Activated CD4-positive, alpha-beta memory T cell treated with anti-CD3 and anti-CD28 coated beads for 36 hours (primary cell): ENCODE measurements at regions not wholly inside any gene's neighbourhood (a gene's known extent, or its start where the extent isn't known, plus 50 kb on each side); places are given as distances from the start of the nearest gene placed in this dataset.

Source experiments
- CTCF ChIA-PET: fragments of 350-600 bp; sonication (Branson Sonifier 250); formaldehyde crosslinking; loops from one replicate; lab custom pipeline; 2021; ENCODE audit warnings: antibody characterized with exemption, inconsistent platforms; lab: Charles Lee
- POLR2A ChIA-PET: fragments of 350-600 bp; sonication (Branson Sonifier 250); formaldehyde crosslinking; loops from one replicate; lab custom pipeline; 2021; ENCODE audit warnings: antibody characterized with exemption; lab: Charles Lee
- DNase-seq: peaks from one replicate; pipeline ENCODE4 v3.0.0-alpha.2; 2020
- H3K27ac Mint-ChIP-seq: one replicate; pipeline ENCODE4 v1.8.0; 2021; ENCODE audit warnings: mixed read lengths
- H3K27me3 Mint-ChIP-seq: one replicate; pipeline ENCODE4 v1.8.0; 2021; ENCODE audit warnings: mixed read lengths
- H3K36me3 Mint-ChIP-seq: one replicate; pipeline ENCODE4 v1.8.0; 2021; ENCODE audit warnings: mixed read lengths
- H3K4me1 Mint-ChIP-seq: one replicate; pipeline ENCODE4 v1.8.0; 2021; ENCODE audit warnings: low read depth, mixed read lengths
- H3K4me3 Mint-ChIP-seq: one replicate; pipeline ENCODE4 v1.8.0; 2021; ENCODE audit warnings: mild to moderate bottlenecking, mixed read lengths
- H3K9me3 Mint-ChIP-seq: one replicate; pipeline ENCODE4 v1.8.0; 2021; ENCODE audit warnings: mixed read lengths
- intact Hi-C: fragments of 100-400 bp; cut with micrococcal nuclease; formaldehyde crosslinking; loops from one replicate; pipeline ENCODE4 v1.15.1; 2023

GRCh38 chr12:22794017-22794416, 169.0 kb downstream of the ETNK1 start:
- peaks cover 8% of the 10 kb centered on the region for H3K27me3 Mint-ChIP-seq
- H3K4me3 Mint-ChIP-seq, result no peak overlapping the region
- H3K27ac Mint-ChIP-seq, result no peak overlapping the region
- H3K36me3 Mint-ChIP-seq, result no peaks in the 10 kb centered on the region
- CTCF ChIA-PET, result no interaction called here
- intact Hi-C loops, result no loop called here
- no peaks in the 10 kb centered on the region for H3K9me3 Mint-ChIP-seq
- H3K4me1 Mint-ChIP-seq, result no peaks in the 10 kb centered on the region
- POLR2A ChIA-PET, result no interaction called here
- DNase-seq, result no peak

GRCh38 chr12:22796941-22797630, 172.1 kb downstream of the ETNK1 start:
- peaks cover 5% of the 10 kb centered on the region for H3K27me3 Mint-ChIP-seq
- intact Hi-C loops, result no loop called here
- no peaks in the 10 kb centered on the region for H3K4me1 Mint-ChIP-seq
- no peak for DNase-seq
- no peaks in the 10 kb centered on the region for H3K9me3 Mint-ChIP-seq
- no peak overlapping the region for H3K4me3 Mint-ChIP-seq
- POLR2A ChIA-PET, result no interaction called here
- no peak overlapping the region for H3K27ac Mint-ChIP-seq
- no peaks in the 10 kb centered on the region for H3K36me3 Mint-ChIP-seq
- CTCF ChIA-PET, result no interaction called here

GRCh38 chr12:22797701-22798100, 172.7 kb downstream of the ETNK1 start:
- CTCF ChIA-PET, result no interaction called here
- intact Hi-C loops, result no loop called here
- no peak overlapping the region for H3K4me3 Mint-ChIP-seq

GRCh38 chr12:22798116-22798515, 173.1 kb downstream of the ETNK1 start:
- H3K36me3 Mint-ChIP-seq, result no peaks in the 10 kb centered on the region
- CTCF ChIA-PET, result no interaction called here
- H3K27me3 Mint-ChIP-seq, result no peaks in the 10 kb centered on the region
- H3K9me3 Mint-ChIP-seq, result no peaks in the 10 kb centered on the region
- DNase-seq, result no peak
- intact Hi-C loops, result no loop called here
- no peak overlapping the region for H3K4me3 Mint-ChIP-seq
- H3K4me1 Mint-ChIP-seq, result no peaks in the 10 kb centered on the region
- POLR2A ChIA-PET, result no interaction called here
- no peak overlapping the region for H3K27ac Mint-ChIP-seq

More at GRCh38 chr12:22797701-22798100, 172.7 kb downstream of the ETNK1 start:
- H3K27me3 Mint-ChIP-seq, result peaks cover under 1% of the 10 kb centered on the region
- no peak overlapping the region for H3K27ac Mint-ChIP-seq
- no peaks in the 10 kb centered on the region for H3K9me3 Mint-ChIP-seq
- H3K36me3 Mint-ChIP-seq, result no peaks in the 10 kb centered on the region
- DNase-seq, result no peak
- POLR2A ChIA-PET, result no interaction called here
- H3K4me1 Mint-ChIP-seq, result no peaks in the 10 kb centered on the region

- CTCF ChIA-PET, result no interaction called here
- H3K4me1 Mint-ChIP-seq, result no peaks in the 10 kb centered on the region
- DNase-seq, result no peak
- H3K27ac Mint-ChIP-seq, result no peak overlapping the region
- intact Hi-C loops, result no loop called here
- H3K36me3 Mint-ChIP-seq, result no peaks in the 10 kb centered on the region
- H3K27me3 Mint-ChIP-seq, result no peaks in the 10 kb centered on the region
- H3K4me3 Mint-ChIP-seq, result no peak overlapping the region
- no peaks in the 10 kb centered on the region for H3K9me3 Mint-ChIP-seq
- POLR2A ChIA-PET, result no interaction called here
Measured at GRCh38 chr12:22799503-22799902, 174.5 kb downstream of the ETNK1 start.

GRCh38 chr12:22800332-22800731, 175.4 kb downstream of the ETNK1 start:
- Mint-ChIP-seq H3K27ac (no peak overlapping the region), H3K36me3 (no peaks in the 10 kb centered on the region), H3K4me3 (no peak overlapping the region), H3K27me3 (no peaks in the 10 kb centered on the region), H3K4me1 (no peaks in the 10 kb centered on the region), H3K9me3 (no peaks in the 10 kb centered on the region)
- DNase-seq, result no peak
- intact Hi-C loops, result no loop called here
- POLR2A ChIA-PET, result no interaction called here
- CTCF ChIA-PET, result no interaction called here

GRCh38 chr12:22802883-22803630, 178.1 kb downstream of the ETNK1 start:
- CTCF ChIA-PET, result no interaction called here
- H3K27ac Mint-ChIP-seq, result no peak overlapping the region
- no peaks in the 10 kb centered on the region for H3K36me3 Mint-ChIP-seq
- DNase-seq, result no peak
- H3K4me1 Mint-ChIP-seq, result no peaks in the 10 kb centered on the region
- POLR2A ChIA-PET, result no interaction called here
- H3K27me3 Mint-ChIP-seq, result no peaks in the 10 kb centered on the region
- H3K9me3 Mint-ChIP-seq, result no peaks in the 10 kb centered on the region
- H3K4me3 Mint-ChIP-seq, result no peak overlapping the region
- intact Hi-C loops, result no loop called here

GRCh38 chr12:22803725-22804124, 178.8 kb downstream of the ETNK1 start:
- no peak for DNase-seq
- Mint-ChIP-seq H3K36me3 (no peaks in the 10 kb centered on the region), H3K9me3 (no peaks in the 10 kb centered on the region), H3K27ac (no peak overlapping the region), H3K4me3 (no peak overlapping the region), H3K27me3 (no peaks in the 10 kb centered on the region), H3K4me1 (no peaks in the 10 kb centered on the region)
- intact Hi-C loops, result no loop called here
- ChIA-PET POLR2A (no interaction called here), CTCF (no interaction called here)

GRCh38 chr12:22808860-22809259, 183.9 kb downstream of the ETNK1 start:
- H3K27ac Mint-ChIP-seq, result no peak overlapping the region
- intact Hi-C loops, result no loop called here
- no peak for DNase-seq
- peaks cover 1% of the 10 kb centered on the region for H3K27me3 Mint-ChIP-seq
- ChIA-PET CTCF (no interaction called here), POLR2A (no interaction called here)
- H3K36me3 Mint-ChIP-seq, result no peaks in the 10 kb centered on the region
- no peak overlapping the region for H3K4me3 Mint-ChIP-seq
- no peaks in the 10 kb centered on the region for H3K4me1 Mint-ChIP-seq
- no peaks in the 10 kb centered on the region for H3K9me3 Mint-ChIP-seq

GRCh38 chr12:22810036-22810435, 185.1 kb downstream of the ETNK1 start:
- Mint-ChIP-seq H3K36me3 (no peaks in the 10 kb centered on the region), H3K4me1 (no peaks in the 10 kb centered on the region), H3K27me3 (peaks cover 1% of the 10 kb centered on the region), H3K4me3 (no peak overlapping the region), H3K27ac (no peak overlapping the region), H3K9me3 (no peaks in the 10 kb centered on the region)
- intact Hi-C loops, result no loop called here
- ChIA-PET CTCF (no interaction called here), POLR2A (no interaction called here)
- no peak for DNase-seq

GRCh38 chr12:22812531-22812930, 187.6 kb downstream of the ETNK1 start:
- intact Hi-C loops, result no loop called here
- no peak for DNase-seq
- Mint-ChIP-seq H3K27ac (no peak overlapping the region), H3K9me3 (no peaks in the 10 kb centered on the region), H3K36me3 (no peaks in the 10 kb centered on the region), H3K27me3 (peaks cover 1% of the 10 kb centered on the region), H3K4me1 (no peaks in the 10 kb centered on the region), H3K4me3 (no peak overlapping the region)
- ChIA-PET CTCF (no interaction called here), POLR2A (no interaction called here)

- no peak for DNase-seq
- H3K27me3 Mint-ChIP-seq, result no peaks in the 10 kb centered on the region
- no peak overlapping the region for H3K4me3 Mint-ChIP-seq
- H3K27ac Mint-ChIP-seq, result no peak overlapping the region
- CTCF ChIA-PET, result no interaction called here
- intact Hi-C loops, result no loop called here
- H3K4me1 Mint-ChIP-seq, result no peaks in the 10 kb centered on the region
- POLR2A ChIA-PET, result no interaction called here
- peaks cover 10% of the 10 kb centered on the region for H3K9me3 Mint-ChIP-seq
- no peaks in the 10 kb centered on the region for H3K36me3 Mint-ChIP-seq
Measured at GRCh38 chr12:22821985-22822384, 197.0 kb downstream of the ETNK1 start.

GRCh38 chr12:22826026-22826425, 201.1 kb downstream of the ETNK1 start:
- peaks cover 10% of the 10 kb centered on the region for H3K9me3 Mint-ChIP-seq
- H3K27ac Mint-ChIP-seq, result no peak overlapping the region
- no peak for DNase-seq
- intact Hi-C loops, result no loop called here
- H3K36me3 Mint-ChIP-seq, result no peaks in the 10 kb centered on the region
- CTCF ChIA-PET, result no interaction called here
- POLR2A ChIA-PET, result no interaction called here
- no peaks in the 10 kb centered on the region for H3K27me3 Mint-ChIP-seq
- H3K4me3 Mint-ChIP-seq, result no peak overlapping the region
- no peaks in the 10 kb centered on the region for H3K4me1 Mint-ChIP-seq
